PC-9 (cell line): ENCODE measurements at regions not wholly inside any gene's neighbourhood (a gene's known extent, or its start where the extent isn't known, plus 50 kb on each side); places are given as distances from the start of the nearest gene placed in this dataset.

ENCODE experiments used
- EZH2 ChIP-seq: fragments of 200-600 bp; sonication (generic); IDR thresholded peaks from 2 replicates; pipeline ENCODE4 v1.8.0; 2017; ENCODE audit warnings: antibody characterized with exemption, low read depth
- TF ChIP-seq, protein P1 (sequence below): fragments of 200-600 bp; sonication (generic); conservative IDR thresholded peaks from 2 replicates; pipeline ENCODE4 v1.6.1; 2017; ENCODE audit warnings: mixed run types, antibody characterized with exemption, mild to moderate bottlenecking, moderate library complexity

DNA sequence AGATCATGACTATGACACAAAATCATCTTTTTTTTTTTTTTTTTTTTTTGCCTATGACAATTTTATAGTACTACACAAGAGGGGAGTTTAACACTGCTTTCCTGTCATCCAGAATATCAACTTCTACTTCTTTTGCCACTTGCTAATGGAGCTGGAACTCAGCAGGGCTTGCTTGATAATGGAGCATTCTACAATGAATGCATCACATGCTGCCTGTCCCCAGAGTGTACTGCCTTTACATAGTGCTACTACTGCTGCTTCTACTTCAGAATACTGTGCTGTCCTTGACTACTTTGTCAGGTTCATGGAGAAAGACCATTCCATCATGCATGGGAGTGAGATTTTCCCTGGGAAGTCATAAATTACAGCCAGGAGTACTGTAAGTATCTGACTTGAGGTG, 338.6 kb upstream of the SEMA3A start:
- TF ChIP-seq, protein P1, sequence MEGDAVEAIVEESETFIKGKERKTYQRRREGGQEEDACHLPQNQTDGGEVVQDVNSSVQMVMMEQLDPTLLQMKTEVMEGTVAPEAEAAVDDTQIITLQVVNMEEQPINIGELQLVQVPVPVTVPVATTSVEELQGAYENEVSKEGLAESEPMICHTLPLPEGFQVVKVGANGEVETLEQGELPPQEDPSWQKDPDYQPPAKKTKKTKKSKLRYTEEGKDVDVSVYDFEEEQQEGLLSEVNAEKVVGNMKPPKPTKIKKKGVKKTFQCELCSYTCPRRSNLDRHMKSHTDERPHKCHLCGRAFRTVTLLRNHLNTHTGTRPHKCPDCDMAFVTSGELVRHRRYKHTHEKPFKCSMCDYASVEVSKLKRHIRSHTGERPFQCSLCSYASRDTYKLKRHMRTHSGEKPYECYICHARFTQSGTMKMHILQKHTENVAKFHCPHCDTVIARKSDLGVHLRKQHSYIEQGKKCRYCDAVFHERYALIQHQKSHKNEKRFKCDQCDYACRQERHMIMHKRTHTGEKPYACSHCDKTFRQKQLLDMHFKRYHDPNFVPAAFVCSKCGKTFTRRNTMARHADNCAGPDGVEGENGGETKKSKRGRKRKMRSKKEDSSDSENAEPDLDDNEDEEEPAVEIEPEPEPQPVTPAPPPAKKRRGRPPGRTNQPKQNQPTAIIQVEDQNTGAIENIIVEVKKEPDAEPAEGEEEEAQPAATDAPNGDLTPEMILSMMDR: no peak
- TF ChIP-seq EZH2: no peak
